DOHH2 (cell line): ENCODE measurements at regions not wholly inside any gene's neighbourhood (a gene's known extent, or its start where the extent isn't known, plus 50 kb on each side); places are given as distances from the start of the nearest gene placed in this dataset.

Experiments
- H3F3A ChIP-seq: fragments of 200-600 bp; sonication (generic), shearing (Covaris generic); 2 replicates; pipeline ENCODE4 v1.6.0; 2016; ENCODE audit warnings: antibody characterized with exemption, mild to moderate bottlenecking; ENCODE audit not compliant: control insufficient read depth, insufficient read depth
- H3K27ac ChIP-seq: fragments of 200-600 bp; sonication (generic); 2 replicates; pipeline ENCODE4 v1.5.1; 2014; ENCODE audit warnings: low read depth, mild to moderate bottlenecking, low read length, moderate library complexity
- H3K27me3 ChIP-seq: fragments of 200-600 bp; sonication (generic); 2 replicates; pipeline ENCODE4 v1.6.1; 2014; ENCODE audit warnings: mild to moderate bottlenecking, low read length, mixed read lengths; ENCODE audit not compliant: control insufficient read depth
- H3K36me3 ChIP-seq: fragments of 200-600 bp; sonication (generic); 2 replicates; pipeline ENCODE4 v1.6.1; 2014; ENCODE audit warnings: mild to moderate bottlenecking, low read length, moderate library complexity, mixed read lengths; ENCODE audit not compliant: control insufficient read depth
- H3K4me1 ChIP-seq: fragments of 200-600 bp; sonication (generic); 2 replicates; pipeline ENCODE4 v1.6.1; 2014; ENCODE audit warnings: mild to moderate bottlenecking, low read length, mixed read lengths; ENCODE audit not compliant: control insufficient read depth
- H3K4me2 ChIP-seq: fragments of 200-600 bp; sonication (generic); 2 replicates; pipeline ENCODE4 v1.6.0; 2014; ENCODE audit warnings: mild to moderate bottlenecking, low read length, moderate library complexity
- H3K4me3 ChIP-seq: fragments of 200-600 bp; sonication (generic); 2 replicates; pipeline ENCODE4 v1.5.1; 2014; ENCODE audit warnings: mild to moderate bottlenecking, low read length, mixed read lengths
- H3K79me2 ChIP-seq: fragments of 200-600 bp; sonication (generic); 2 replicates; pipeline ENCODE4 v1.6.1; 2014; ENCODE audit warnings: mild to moderate bottlenecking, low read length, mixed read lengths; ENCODE audit not compliant: control insufficient read depth
- H3K9me2 ChIP-seq: fragments of 200-600 bp; sonication (generic); replicated peaks from 2 replicates; pipeline ENCODE4 v1.6.1; 2014; ENCODE audit warnings: mild to moderate bottlenecking, low read length, mixed read lengths; ENCODE audit not compliant: control insufficient read depth
- H3K9me3 ChIP-seq: fragments of 200-600 bp; sonication (generic); 2 replicates; pipeline ENCODE4 v1.6.1; 2014; ENCODE audit warnings: antibody characterized with exemption, low read length, mixed read lengths; ENCODE audit not compliant: control insufficient read depth, insufficient read depth
- H4K20me1 ChIP-seq: fragments of 200-600 bp; sonication (generic); 2 replicates; pipeline ENCODE4 v1.6.0; 2014; ENCODE audit warnings: low read depth, mild to moderate bottlenecking, antibody characterized with exemption, low read length, moderate library complexity; ENCODE audit not compliant: control insufficient read depth, insufficient read depth
- EZH2phosphoT487 ChIP-seq: fragments of 200-600 bp; sonication (generic); IDR thresholded peaks from 2 replicates; pipeline ENCODE4 v1.6.1; 2017; ENCODE audit warnings: borderline replicate concordance, mild to moderate bottlenecking, antibody characterized with exemption, low read length, moderate library complexity, mixed read lengths
- TF ChIP-seq, protein P1 (sequence below): fragments of 200-600 bp; sonication (generic); IDR thresholded peaks from one replicate; pipeline ENCODE4 v1.5.1; 2014; ENCODE audit warnings: antibody characterized with exemption, mild to moderate bottlenecking, low read depth, low read length; ENCODE audit not compliant: poor library complexity, severe bottlenecking

DNA sequence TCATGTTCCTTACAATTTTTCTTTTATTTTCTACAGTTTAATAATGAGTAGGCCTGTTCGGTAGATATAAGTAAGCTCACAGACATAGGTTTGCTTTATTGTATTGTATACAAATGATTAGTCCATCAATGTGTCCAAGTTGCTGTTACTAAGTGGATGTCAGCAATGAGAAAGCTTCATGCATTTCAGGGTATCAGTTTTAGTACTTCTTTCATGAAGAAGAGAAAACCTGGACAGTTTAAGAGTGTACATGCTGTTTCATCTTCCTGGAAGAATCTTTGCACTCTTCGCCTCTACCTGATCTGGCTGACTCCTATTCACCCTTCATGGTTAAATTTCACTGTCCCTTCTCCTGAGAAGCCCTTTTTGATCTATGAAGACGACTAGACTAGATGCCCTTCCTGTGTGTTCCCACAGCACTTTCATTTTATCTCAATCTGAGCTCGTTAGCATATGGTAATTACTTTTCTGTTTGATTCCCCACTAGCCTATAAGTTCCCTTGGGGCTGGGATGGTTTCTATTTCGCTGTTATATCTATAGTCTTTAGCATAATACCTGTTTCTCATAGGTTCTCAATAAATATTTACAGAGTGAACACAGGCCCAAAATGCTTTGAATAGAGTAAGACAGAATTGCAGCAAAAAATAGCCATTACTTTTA lies 70.7 kb downstream of the CETN3 start:
- Histone ChIP-seq H3F3A (no peaks in the 10 kb centered on the region), H3K27ac (no peak overlapping the region), H3K36me3 (no peaks in the 10 kb centered on the region), H3K4me3 (no peak overlapping the region), H3K27me3 (no peaks in the 10 kb centered on the region), H3K4me2 (no peak overlapping the region), H3K9me3 (no peaks in the 10 kb centered on the region), H3K4me1 (no peaks in the 10 kb centered on the region), H3K9me2 (no peaks in the 10 kb centered on the region), H4K20me1 (no peaks in the 10 kb centered on the region), H3K79me2 (no peaks in the 10 kb centered on the region)
- no peak for TF ChIP-seq EZH2phosphoT487
- TF ChIP-seq, protein P1, sequence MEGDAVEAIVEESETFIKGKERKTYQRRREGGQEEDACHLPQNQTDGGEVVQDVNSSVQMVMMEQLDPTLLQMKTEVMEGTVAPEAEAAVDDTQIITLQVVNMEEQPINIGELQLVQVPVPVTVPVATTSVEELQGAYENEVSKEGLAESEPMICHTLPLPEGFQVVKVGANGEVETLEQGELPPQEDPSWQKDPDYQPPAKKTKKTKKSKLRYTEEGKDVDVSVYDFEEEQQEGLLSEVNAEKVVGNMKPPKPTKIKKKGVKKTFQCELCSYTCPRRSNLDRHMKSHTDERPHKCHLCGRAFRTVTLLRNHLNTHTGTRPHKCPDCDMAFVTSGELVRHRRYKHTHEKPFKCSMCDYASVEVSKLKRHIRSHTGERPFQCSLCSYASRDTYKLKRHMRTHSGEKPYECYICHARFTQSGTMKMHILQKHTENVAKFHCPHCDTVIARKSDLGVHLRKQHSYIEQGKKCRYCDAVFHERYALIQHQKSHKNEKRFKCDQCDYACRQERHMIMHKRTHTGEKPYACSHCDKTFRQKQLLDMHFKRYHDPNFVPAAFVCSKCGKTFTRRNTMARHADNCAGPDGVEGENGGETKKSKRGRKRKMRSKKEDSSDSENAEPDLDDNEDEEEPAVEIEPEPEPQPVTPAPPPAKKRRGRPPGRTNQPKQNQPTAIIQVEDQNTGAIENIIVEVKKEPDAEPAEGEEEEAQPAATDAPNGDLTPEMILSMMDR = no peak

DNA sequence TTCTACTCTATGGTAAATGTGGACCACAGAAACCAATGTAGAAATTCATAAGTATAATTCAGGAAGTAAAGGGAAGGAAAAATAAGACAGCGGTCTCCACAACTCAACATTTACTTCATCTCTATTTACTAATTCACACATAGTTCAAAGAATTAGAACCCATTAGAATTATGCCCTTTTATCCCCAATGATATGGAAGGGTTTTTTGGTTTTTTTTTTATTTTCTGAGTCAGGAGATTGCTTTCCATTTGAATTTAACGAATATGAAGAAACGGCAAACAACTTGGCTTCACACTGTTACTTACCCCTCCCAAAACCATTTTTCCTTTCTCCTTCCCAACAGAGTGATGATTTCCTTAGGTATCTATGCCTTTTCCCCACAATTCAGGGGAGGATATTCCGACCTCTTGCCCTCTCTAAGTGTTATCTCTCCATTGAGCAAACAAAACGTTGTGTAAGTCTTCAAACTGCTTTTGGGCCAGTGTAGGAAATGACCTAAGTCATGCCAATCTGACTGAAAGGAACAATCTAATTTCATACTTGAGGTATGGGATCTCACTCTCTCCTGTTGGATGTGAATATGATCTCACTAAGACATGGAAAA lies 72.0 kb downstream of the CETN3 start:
- Histone ChIP-seq H3K27ac (no peak overlapping the region), H3K4me2 (no peak overlapping the region)
- TF ChIP-seq EZH2phosphoT487 = no peak
- TF ChIP-seq, protein P1 = no peak

DNA sequence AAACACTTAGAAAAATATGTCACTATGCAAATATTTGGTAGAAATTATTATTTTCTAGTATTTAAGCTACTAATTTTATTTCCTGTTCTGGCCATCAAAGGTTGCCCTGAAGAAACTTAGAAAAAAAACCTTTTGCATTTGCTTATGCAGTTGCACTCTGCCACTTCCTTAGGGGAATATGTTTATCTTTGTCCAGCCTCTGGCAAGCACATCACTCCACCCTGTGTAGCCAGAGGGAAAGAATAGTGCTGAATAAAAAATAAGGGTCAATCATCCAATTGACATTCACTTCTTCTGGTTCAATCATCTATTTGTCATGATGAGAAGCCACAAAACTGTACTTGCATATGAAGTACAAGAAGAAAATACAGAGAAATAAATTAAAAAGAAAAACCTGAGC lies 72.8 kb downstream of the CETN3 start:
- TF ChIP-seq, protein P1 = no peak
- no peak for TF ChIP-seq EZH2phosphoT487
- H4K20me1 ChIP-seq = no peaks in the 10 kb centered on the region
- no peaks in the 10 kb centered on the region for H3K27me3 ChIP-seq
- no peaks in the 10 kb centered on the region for H3K9me2 ChIP-seq
- no peaks in the 10 kb centered on the region for H3K4me1 ChIP-seq
- H3K36me3 ChIP-seq = no peaks in the 10 kb centered on the region
- H3F3A ChIP-seq = no peaks in the 10 kb centered on the region
- no peak overlapping the region for H3K4me3 ChIP-seq
- no peaks in the 10 kb centered on the region for H3K79me2 ChIP-seq
- no peak overlapping the region for H3K27ac ChIP-seq
- H3K4me2 ChIP-seq = no peak overlapping the region
- H3K9me3 ChIP-seq = no peaks in the 10 kb centered on the region

More for the DNA sequence above, 72.0 kb downstream of the CETN3 start:
- H3K27me3 ChIP-seq = no peaks in the 10 kb centered on the region
- no peaks in the 10 kb centered on the region for H3K9me2 ChIP-seq
- H3K36me3 ChIP-seq = no peaks in the 10 kb centered on the region
- no peaks in the 10 kb centered on the region for H3K4me1 ChIP-seq
- H3K4me3 ChIP-seq = no peak overlapping the region
- no peaks in the 10 kb centered on the region for H3F3A ChIP-seq
- no peaks in the 10 kb centered on the region for H3K79me2 ChIP-seq
- no peaks in the 10 kb centered on the region for H3K9me3 ChIP-seq
- no peaks in the 10 kb centered on the region for H4K20me1 ChIP-seq
